ENCODE measurements at regions not wholly inside any gene's neighbourhood (a gene's known extent, or its start where the extent isn't known, plus 50 kb on each side); places are given as distances from the start of the nearest gene placed in this dataset.

GRCh38 chr13:73730014-73730413 lies 404.2 kb downstream of the KLF12 start:
- H3K27ac Mint-ChIP-seq (ENCODE audit: unreplicated experiment): no peak overlapping the region
- no peak for DNase-seq (ENCODE audit: low spot score)
- no peaks in the 10 kb centered on the region for H3K4me1 Mint-ChIP-seq (ENCODE audit: low read depth)
- TF ChIP-seq CTCF (IDR thresholded peaks at IDR 0.05): no peak
- H3K9me3 Mint-ChIP-seq (ENCODE audit: low read depth): no peaks in the 10 kb centered on the region
- H3K4me3 Mint-ChIP-seq (ENCODE audit: unreplicated experiment): no peak overlapping the region
- H3K27me3 Mint-ChIP-seq (ENCODE audit: low read depth): no peaks in the 10 kb centered on the region
- H3K36me3 Mint-ChIP-seq (ENCODE audit: low read depth): peaks cover 3% of the 10 kb centered on the region

- DNase-seq (ENCODE audit: low spot score): no peak
- H3K27ac Mint-ChIP-seq (ENCODE audit: unreplicated experiment): no peak overlapping the region
- no peaks in the 10 kb centered on the region for H3K4me1 Mint-ChIP-seq (ENCODE audit: low read depth)
- H3K36me3 Mint-ChIP-seq (ENCODE audit: low read depth): peaks cover 3% of the 10 kb centered on the region
- no peaks in the 10 kb centered on the region for H3K27me3 Mint-ChIP-seq (ENCODE audit: low read depth)
- H3K4me3 Mint-ChIP-seq (ENCODE audit: unreplicated experiment): no peak overlapping the region
- no peak for TF ChIP-seq CTCF (IDR thresholded peaks at IDR 0.05)
- no peaks in the 10 kb centered on the region for H3K9me3 Mint-ChIP-seq (ENCODE audit: low read depth)
Measured at GRCh38 chr13:73729046-73729445, 405.2 kb downstream of the KLF12 start.

GRCh38 chr13:73722120-73722519 lies 412.1 kb downstream of the KLF12 start:
- peak; percentile 76 for TF ChIP-seq CTCF (IDR thresholded peaks at IDR 0.05)
- DNase-seq (ENCODE audit: low spot score): no peak
- Mint-ChIP-seq H3K27me3 (ENCODE audit: low read depth) (no peaks in the 10 kb centered on the region), H3K4me1 (ENCODE audit: low read depth) (peaks cover 29% of the 10 kb centered on the region), H3K4me3 (ENCODE audit: unreplicated experiment) (no peak overlapping the region), H3K36me3 (ENCODE audit: low read depth) (peaks cover 1% of the 10 kb centered on the region), H3K27ac (ENCODE audit: unreplicated experiment) (no peak overlapping the region), H3K9me3 (ENCODE audit: low read depth) (no peaks in the 10 kb centered on the region)

- no peak overlapping the region for H3K27ac Mint-ChIP-seq (ENCODE audit: unreplicated experiment)
- no peaks in the 10 kb centered on the region for H3K27me3 Mint-ChIP-seq (ENCODE audit: low read depth)
- H3K4me1 Mint-ChIP-seq (ENCODE audit: low read depth): peaks cover 31% of the 10 kb centered on the region
Measured at GRCh38 chr13:73721571-73721970, 412.6 kb downstream of the KLF12 start.

GRCh38 chr13:73720216-73720840 lies 413.9 kb downstream of the KLF12 start:
- Mint-ChIP-seq H3K36me3 (ENCODE audit: low read depth) (peaks cover 3% of the 10 kb centered on the region), H3K27ac (ENCODE audit: unreplicated experiment) (peak overlapping the region; percentile 15), H3K9me3 (ENCODE audit: low read depth) (no peaks in the 10 kb centered on the region), H3K27me3 (ENCODE audit: low read depth) (no peaks in the 10 kb centered on the region), H3K4me1 (ENCODE audit: low read depth) (peaks cover 41% of the 10 kb centered on the region), H3K4me3 (ENCODE audit: unreplicated experiment) (no peak overlapping the region)
- no peak for DNase-seq (ENCODE audit: low spot score)
- TF ChIP-seq CTCF (IDR thresholded peaks at IDR 0.05): no peak

More at GRCh38 chr13:73721571-73721970, 412.6 kb downstream of the KLF12 start:
- no peak for DNase-seq (ENCODE audit: low spot score)
- H3K36me3 Mint-ChIP-seq (ENCODE audit: low read depth): peaks cover 1% of the 10 kb centered on the region
- TF ChIP-seq CTCF (IDR thresholded peaks at IDR 0.05): no peak
- no peak overlapping the region for H3K4me3 Mint-ChIP-seq (ENCODE audit: unreplicated experiment)
- no peaks in the 10 kb centered on the region for H3K9me3 Mint-ChIP-seq (ENCODE audit: low read depth)

Measured in chondrocyte (in vitro differentiated cells).